RKO (cell line): ENCODE measurements at regions not wholly inside any gene's neighbourhood (a gene's known extent, or its start where the extent isn't known, plus 50 kb on each side); places are given as distances from the start of the nearest gene placed in this dataset.

Experiments
- DNase-seq: peaks from one replicate; pipeline ENCODE4 v3.0.0-alpha.2; 2016; ENCODE audit warnings: low spot score

DNA sequence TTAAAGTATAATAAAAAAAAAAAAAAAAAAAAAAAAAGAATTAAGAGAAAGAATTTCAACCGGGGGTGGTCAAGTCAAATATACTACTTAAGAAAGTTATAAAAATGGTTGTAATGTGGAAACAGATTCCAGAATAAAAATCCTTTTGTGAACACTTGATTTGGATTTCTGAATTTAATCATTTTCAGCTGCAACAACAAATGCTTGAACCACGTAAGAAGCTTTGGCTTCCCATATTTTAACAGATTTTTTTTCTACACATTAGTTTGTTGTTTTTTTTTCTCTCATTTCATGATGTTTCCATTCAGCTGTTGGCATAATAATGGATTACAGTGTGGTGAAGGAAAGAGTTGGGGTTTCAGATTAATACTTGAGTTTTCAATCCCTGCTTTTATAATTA, 137.3 kb upstream of the AGR3 start:
- DNase-seq = no peak

DNA sequence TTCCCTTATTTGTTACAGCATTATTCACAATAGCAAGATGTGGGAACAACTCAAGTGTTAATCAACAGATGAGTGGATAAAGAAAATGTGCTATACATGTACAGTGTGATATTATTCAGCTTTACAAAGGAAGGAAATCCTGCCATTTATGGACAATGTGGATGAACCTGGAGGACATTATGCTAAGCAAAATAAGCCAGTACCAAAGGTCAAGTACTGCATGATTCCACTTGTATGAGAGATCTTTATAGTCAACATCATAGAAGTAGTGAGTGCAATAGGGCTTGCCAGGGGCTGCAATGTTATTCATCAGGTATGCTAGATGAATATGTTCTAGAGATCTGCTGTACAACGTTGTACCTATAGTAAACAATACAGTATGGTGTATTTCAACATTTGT, 138.5 kb upstream of the AGR3 start:
- DNase-seq = no peak

DNA sequence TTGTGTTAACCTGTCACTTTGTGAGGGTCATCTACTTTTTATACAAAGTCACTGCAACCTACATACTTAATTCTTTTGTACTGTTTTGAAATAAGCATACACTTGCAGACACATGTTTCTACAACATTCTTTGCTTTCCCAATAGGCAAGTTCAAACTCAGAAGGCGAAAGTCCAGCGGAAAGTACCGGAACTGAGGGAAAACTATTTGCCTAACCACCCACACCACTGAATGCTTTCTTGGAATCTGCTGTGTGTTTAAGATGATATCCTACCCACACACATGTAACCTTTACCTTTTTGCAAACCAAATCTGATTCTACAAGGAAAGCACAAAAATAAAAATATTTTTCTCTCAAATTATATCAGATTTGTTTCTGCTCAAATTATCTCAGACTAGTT, 139.4 kb upstream of the AGR3 start:
- no peak for DNase-seq

DNA sequence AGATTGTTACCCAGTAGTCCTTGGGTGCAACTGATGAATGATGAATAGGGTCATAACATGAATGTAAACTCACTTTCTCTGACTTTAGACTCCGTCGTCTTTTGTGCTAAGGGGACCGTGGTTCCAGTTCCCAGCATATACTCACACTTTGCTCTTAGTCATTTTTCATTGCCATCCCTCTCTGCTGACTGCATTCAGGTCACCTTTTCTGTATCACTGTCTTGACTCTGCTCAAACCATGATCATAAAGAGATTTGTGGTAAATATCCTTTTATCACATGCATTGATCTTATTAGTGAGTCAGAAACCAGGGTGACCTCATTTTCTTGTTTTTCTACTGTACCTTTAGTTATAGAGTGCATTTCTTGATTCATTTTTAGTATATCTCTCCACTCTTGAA, 141.1 kb upstream of the AGR3 start:
- DNase-seq = no peak

DNA sequence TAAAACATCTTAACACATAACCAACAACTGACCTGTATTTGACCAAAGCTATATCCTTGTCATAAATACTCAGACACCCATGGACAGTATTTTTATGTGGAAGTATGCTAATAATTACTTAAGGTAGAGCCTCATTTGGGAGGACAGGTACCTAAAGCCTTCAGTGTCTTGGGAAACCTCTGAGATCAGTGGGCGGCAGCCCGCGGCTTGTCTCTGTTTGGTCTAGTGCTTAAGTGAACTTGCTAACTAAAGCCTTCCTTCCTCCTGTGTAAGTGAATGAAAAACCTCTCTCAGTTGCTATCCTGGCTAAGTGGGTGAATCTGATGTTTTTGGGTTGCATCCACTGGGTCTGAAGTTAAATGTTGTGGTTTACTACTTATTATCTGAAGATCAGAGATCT, 144.5 kb upstream of the AGR3 start:
- DNase-seq = no peak

DNA sequence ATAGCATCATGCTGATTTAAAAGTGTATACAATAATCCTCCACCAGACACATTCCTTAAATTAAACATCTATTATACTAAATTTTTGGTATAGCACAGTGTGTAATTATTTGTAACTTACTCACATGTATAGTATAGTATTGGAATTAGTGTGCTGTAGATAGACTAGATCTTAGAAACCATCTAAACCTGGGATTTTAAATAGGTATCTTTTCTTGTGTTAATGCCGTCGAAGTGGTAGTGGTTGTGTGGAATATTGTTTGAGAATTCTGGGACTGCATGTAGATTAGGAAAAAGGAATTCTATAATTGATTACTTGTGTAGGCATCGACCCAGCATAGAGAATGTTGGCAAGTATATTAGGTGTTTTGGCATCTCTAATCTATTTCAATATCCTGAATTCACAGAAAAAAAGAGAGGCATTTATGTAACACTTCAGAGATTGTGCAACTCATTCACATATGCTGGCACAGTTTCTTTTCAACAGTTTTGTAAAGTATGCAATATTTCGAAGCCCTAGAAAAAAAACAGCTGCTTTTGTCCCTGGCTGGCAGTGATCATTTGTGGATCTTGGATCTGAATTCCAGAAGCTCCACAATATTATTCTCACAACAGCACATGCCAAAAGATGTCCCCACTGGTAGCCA, 145.5 kb upstream of the AGR3 start:
- no peak for DNase-seq

DNA sequence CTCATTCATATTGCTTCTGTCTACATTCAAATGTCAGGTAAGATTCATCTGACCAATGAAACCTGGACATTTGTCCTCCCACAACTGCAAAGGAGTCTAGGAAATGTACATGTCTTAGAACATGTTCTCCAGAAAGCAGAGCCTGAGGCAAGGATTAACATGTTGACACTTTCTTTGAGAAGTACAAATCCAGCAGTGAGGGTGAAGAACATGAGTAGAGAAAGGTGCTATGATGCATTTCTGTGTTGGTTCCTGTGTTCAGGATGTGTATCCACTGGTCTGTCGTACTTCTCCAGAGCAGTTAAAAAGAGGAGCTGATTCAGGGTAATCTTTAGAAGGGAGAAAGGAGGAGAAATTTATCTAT, 146.0 kb upstream of the AGR3 start:
- DNase-seq = no peak

DNA sequence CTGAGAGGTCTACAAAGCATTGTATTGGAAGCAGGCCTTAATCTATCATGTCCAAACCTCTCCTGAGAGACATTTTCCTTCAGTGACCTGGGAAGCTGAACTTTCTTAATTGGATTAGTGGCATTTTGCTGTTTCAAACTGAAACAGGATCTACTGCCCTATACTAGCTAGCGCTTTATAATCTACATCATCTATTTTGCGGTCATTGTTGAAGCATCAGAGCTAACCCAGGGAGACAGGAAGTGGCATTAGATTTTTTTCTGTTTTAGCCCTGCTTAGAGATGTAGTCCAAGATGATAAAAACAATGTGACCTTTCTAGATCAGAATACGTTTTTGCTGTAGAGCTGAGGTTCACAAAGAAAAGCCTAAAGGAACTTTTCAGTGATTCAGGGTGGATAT, 147.4 kb upstream of the AGR3 start:
- DNase-seq = no peak

DNA sequence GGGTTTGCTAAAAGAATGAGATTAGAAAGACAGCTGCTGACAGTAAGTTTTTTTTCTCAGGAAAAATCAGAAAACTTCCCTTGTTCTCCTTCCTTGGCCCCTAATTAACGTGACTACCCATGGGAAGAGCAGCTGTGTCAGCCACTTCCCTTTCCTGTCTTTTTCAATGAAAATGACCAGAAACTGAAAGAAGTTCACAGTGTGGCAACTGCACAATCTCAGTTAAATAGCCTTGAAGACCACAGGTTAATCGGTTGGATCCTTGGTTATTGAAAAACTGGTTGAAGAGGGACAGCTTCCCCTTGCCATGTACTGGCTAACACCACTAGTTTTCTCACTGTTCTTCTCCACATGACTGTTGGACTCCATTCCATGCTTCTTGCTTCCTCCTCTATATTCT, 148.8 kb upstream of the AGR3 start:
- no peak for DNase-seq

DNA sequence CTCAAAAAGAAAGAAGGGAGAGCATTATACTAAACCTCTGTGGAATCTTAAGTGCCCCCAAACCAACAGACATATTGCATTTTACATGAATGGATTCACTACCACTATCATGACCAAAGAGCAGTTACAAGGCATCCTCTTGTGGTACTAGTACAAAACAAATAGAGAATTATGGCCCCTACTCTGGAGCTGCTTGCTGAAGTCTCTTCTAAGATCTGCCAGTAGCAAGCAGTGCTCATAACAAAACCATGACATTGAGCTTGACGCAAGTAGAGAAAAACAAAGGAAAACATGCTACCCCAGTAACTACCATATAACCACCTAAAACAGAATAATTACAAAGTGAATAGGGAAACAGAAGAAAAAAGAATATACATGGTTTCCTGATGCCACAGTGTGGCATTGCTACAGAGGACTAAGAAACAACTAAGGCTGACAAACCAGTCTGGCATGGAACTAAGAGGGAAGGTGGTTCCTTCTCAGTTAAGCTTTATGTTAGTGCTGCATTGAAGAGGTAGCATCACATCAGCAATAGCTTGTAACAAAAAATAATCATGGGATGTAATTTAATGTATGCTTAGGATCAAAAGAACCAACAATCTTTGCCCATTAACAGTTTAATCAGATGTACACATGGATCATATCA, 150.2 kb upstream of the AGR3 start:
- no peak for DNase-seq

DNA sequence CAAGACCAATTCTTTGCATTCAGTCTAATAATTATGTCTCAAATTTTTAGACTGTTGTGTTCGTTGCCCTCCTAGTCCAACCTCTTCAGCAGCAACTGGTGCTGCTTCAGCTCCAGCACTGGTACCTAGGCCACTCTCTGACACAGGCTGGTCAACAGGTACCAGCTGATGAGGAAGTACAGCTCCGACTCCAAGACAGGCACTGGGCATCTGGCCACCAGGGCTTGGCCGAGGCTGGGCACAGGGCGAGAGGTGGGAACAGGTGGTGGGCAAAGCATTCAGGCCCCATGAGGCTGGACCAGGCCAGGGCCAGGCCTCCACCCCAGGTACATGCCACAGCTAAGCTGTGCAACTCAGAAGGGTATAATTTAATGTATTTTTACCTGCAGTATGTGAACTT, 151.5 kb upstream of the AGR3 start:
- no peak for DNase-seq

DNA sequence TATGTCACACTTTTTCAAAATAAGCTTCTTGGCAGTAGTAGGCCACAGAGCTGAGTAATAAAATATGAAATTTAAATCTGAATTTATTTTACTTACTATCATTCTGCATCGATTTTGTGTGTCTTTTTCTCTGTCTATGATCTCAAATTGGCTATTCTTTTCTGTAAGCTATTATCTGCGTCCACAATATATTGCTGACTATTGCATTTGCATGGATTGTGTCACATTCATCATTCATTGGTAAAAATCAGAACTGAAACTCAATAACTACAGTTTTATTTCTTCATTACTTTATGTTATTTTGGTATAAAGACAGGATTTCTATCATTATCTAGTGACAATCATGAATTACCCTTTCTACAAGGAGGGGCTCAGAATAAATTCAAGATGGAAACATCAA, 154.8 kb upstream of the AGR3 start:
- DNase-seq = no peak

DNA sequence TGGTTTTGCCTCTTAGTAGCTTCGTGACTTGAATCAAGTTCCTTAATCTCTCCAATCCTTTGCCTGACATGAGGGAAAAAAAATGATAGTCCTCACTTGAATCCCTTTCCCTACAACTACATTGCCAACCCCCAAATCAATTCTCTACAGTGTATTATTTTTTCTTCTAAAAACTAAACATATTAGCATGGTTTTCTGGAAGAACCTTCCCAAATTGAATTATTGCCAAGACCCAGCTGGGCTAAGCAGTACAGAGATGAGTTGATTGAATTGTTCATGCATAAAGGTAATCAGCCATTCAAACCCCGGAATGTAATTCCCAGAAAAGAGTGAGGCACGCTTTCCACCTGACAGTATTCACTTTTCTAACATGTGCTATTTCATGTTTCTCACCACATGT, 155.6 kb upstream of the AGR3 start:
- no peak for DNase-seq

DNA sequence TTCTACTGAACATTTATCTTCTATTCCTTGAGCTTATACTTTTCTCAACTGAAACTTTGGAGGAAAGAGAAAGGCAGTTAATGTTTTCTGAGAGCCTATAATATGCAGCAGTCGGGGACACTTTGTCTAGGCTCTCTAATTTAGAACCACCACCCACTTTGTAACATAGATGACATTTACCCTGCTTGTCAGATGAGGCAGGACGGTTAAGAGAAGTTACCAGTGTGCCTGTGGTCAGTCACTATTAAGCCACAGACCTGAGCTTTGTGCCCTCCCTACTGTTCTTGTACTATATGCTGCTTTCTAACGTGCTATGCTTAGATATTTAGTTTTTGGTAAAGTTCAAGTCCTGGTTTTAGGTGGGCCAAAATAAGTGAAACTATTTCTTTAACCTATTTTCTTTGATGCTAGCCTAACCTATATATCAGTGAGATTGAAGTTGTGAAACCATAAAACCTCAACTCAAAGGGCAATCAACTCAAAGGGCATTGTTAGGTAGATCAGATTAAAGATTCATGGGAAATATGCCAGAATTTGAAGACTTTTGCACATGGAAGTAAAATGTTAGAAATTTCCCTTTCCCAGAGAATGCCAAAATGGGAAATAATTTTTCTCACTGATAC, 156.5 kb upstream of the AGR3 start:
- DNase-seq = no peak

DNA sequence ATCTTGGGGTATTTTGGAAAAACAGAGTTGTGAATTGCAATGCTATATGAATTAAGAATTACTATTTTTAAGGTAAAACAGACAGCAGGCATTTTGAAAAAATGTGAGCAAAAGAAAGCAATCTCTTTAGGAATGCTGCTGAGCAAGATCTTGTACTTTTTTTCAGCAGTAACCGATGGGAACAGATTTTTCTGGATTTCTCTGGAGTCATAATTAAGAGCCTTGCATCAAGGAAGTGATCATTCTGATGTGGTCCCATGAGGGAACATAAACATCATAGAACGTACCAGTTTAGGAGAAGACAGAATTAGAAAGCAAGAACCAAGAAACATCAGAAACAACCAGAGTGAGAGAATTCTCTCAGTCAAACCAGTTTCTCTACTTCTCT, 157.0 kb upstream of the AGR3 start:
- no peak for DNase-seq

DNA sequence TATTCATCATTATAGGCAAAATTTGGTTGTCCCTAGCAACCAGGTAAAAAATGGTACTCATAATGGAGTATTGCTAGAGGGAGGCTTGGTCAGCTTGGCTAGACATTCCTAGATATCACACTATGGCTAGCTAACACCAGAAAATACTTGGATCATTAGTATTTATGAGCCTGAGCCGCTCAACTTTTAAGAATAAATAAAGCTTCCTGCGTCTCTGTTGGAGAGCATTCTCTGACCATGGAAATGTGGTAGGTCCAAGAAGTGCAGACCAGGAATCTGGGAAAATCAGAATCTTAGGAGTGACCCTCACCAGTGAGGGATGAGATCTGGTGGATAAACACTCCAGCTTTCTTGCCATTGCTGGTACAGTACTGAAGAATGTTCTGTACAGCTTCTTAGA, 157.6 kb upstream of the AGR3 start:
- no peak for DNase-seq

DNA sequence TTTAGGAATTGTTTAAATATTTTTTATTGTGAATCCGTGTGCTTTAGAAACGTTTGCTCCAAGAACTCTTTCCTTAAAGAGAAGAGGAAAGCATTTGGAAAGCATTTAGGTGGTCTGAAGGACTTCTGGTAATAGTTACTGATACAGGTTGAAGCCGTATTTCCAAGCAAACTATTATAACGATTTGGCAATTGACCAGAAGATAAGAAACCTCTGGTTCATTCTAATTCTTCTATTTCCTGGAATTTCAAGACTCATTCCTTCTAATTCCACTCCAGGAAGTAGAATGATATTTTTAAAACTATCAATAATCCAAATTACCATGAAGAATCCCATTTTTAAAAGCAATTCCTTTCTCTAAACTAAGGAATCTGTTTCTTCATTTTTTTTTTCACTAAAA, 158.9 kb upstream of the AGR3 start:
- DNase-seq = no peak

DNA sequence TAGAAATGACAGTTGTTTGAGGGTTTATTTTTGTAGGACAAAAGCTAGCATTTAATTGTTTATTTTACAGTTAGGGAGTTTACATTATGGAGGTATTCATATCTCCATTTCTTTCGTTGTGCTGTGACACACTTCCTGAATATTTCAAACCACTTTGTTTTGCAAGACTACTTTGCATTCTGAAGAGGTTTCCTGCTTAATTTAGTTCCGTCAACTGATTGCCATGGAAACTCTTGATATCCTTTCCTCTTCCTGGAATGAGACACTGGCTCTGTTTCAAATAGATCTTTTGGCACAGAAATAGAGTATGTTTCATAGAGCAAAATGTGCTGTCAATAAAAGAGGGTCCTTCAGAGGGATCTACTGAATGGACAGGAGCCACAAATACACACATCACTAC, 159.5 kb upstream of the AGR3 start:
- no peak for DNase-seq

DNA sequence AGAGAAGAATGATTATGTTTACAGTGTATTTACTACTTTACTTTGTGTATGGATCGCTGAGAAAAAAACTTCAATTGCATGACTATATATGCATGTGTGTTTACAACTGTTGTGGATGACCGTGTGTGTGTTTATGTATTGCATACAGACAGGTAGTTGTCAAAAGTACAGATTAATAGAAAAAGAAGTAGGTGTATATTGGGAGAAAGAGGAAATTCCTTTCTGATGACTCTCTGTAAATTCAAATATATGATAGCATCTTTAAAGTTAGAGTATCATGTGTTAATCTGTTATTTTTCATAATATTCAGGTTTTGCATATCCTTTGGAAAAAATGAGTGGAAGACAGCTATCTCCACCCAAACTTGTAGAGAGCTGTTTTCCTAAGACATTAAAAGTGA, 160.4 kb upstream of the AGR3 start:
- no peak for DNase-seq

DNA sequence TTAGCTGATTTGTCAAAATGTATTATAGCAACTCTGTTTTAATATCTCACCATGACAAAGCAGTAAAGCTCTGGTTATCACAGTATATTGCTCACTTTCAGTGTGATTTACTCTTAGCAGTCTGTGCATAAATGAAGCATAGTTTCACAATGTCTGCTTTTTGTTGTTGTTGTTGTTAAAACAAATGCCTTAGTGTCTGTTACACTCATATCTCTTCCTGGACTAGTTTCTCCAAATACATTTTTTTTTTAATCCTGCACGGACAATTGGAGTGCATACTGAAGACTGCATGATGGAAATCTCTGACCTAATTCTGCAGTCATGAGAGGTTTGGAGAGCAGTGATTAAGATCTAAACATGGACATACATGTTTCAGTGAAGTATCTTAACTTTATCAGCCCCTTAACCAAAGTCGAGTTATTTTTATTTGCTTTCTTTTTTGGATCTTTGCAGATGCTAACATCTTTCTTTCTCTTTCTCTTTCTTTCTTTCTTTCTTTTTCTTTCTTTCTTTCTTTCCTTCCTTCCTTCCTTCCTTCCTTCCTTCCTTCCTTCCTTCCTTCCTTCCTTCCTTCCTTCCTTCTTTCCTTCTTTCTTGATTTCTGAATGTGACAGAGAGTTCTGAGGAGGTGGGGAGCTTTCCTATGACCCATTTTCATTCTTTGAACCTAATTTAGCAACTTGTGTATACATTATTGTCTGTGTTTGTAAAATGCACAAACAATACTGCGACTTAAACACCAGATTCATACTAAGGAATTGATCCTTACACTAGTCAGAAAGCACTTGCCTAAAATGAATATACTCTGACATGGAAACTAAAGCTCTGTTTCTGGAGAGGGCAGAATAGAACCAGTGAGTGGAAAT, 161.5 kb upstream of the AGR3 start:
- DNase-seq = no peak

DNA sequence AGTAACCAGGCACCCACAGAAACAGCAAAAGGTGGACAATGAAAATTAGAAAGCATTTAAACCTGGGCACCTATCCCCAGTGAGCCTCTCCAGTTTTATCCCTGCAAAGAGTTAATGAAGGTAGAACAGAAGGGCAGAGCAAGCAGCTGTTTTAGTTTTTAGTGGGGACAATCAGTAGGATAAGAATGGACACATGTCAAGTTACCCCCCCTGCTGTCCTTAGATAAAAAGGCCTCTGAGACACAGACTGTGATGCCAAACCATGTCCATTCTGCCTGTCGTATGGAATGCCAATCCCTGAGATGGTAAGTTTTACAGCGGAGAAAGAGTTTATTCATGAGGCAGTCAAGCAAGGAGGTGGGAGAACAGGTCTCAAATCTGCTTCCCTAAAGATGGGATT, 162.6 kb upstream of the AGR3 start:
- no peak for DNase-seq

DNA sequence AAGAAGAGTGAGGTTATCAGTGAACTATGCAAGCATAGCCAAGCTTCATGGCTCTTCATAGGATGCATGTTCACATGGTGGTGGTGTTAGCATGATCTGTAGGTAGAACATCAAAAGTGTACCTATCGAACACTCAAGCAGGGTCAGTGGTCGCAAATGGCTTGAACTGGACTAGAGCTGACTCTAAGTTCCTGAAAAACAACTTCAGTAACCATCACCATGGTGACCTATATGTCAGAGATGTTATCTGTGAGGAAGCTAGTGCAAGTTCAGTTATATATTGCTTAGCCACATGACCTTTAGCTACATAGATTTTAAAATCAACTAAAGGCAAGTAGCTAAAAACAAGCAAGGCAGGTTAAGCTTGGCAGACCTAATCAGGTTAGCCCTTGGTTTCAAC, 163.1 kb upstream of the AGR3 start:
- no peak for DNase-seq

DNA sequence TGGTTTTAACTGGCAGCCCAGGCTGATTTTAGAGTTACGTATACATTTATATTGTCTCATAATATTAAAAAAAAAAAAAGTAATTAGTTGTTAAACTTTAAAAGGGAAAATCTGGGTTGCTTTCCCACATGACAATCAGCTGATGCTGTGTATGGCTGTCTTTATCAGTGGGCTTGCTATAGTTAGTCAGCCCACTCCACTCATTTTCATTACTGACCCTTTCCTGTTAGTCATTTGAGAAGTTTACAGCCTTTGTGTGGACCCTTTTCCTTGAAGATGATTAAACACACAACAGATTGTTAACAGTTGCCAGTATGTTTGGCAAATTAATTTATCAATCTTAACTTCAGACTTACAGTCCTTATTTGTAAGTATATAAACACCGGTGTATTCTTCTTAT, 164.5 kb upstream of the AGR3 start:
- no peak for DNase-seq
